Ishikawa (cell line): ENCODE measurements at regions not wholly inside any gene's neighbourhood (a gene's known extent, or its start where the extent isn't known, plus 50 kb on each side); places are given as distances from the start of the nearest gene placed in this dataset.

ENCODE experiments used
- CEBPB ChIP-seq: IDR thresholded peaks from 2 replicates; pipeline ENCODE4 v1.6.1; 2012
- EGR1 ChIP-seq: IDR thresholded peaks from 2 replicates; pipeline ENCODE4 v1.6.1; 2012
- EP300 ChIP-seq: IDR thresholded peaks from 2 replicates; pipeline ENCODE4 v1.6.1; 2012; ENCODE audit warnings: borderline replicate concordance
- RAD21 ChIP-seq: IDR thresholded peaks from 2 replicates; pipeline ENCODE4 v1.6.1; 2012; ENCODE audit warnings: low read depth
- TF ChIP-seq, protein P1 (sequence below): IDR thresholded peaks from 2 replicates; pipeline ENCODE4 v1.6.1; 2012

DNA sequence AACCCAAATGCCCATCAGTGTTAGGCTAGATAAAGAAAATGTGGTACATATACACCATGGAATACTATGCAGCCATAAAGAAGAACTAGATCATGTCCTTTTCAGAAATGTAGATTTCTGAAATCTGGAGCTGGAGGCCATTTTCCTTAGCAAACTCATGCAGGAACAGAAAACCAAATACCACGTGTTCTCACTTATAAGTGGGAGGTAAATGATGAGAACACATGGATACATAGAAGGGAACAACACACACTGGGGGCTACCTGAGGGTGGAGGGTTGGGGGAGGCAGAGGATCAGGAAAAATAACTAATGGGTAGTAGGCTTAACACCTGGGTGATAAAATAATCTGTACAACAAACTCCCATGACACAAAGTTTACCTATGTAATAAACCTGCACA lies 153.5 kb upstream of the PRNP start:
- no peak for TF ChIP-seq EGR1
- no peak for TF ChIP-seq CEBPB
- no peak for TF ChIP-seq RAD21
- TF ChIP-seq, protein P1, sequence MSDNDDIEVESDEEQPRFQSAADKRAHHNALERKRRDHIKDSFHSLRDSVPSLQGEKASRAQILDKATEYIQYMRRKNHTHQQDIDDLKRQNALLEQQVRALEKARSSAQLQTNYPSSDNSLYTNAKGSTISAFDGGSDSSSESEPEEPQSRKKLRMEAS: no peak
- no peak for TF ChIP-seq EP300
